SK-N-SH treated with all-trans-retinoic acid at 6 μM for 48 hours (cell line): ENCODE measurements at regions not wholly inside any gene's neighbourhood (a gene's known extent, or its start where the extent isn't known, plus 50 kb on each side); places are given as distances from the start of the nearest gene placed in this dataset.
"Not testable (repeated sequence)": the region's sequence is repeated elsewhere in the genome, so short reads cannot be mapped to it uniquely, and the experiment has no call there.

Experiments used
- ATAC-seq: fragments of 200-7000 bp; cut with Tn5 transposase; 3 replicates; pipeline ENCODE4 v1.9.1; 2020; ENCODE audit warnings: mild to moderate bottlenecking, moderate library complexity
- CREB5 ChIP-seq: fragments of 250-450 bp; sonication (Bioruptor Pico); IDR thresholded peaks from 2 replicates; pipeline ENCODE4 v1.5.1; 2020; ENCODE audit warnings: low read depth, mild to moderate bottlenecking, moderate library complexity
- CSDC2 ChIP-seq: fragments of 250-450 bp; sonication (Bioruptor Pico); IDR thresholded peaks from 2 replicates; pipeline ENCODE4 v1.5.0; 2020; ENCODE audit warnings: mild to moderate bottlenecking, moderate library complexity
- CSRNP3 ChIP-seq: fragments of 250-450 bp; sonication (Bioruptor Pico); IDR thresholded peaks from 2 replicates; pipeline ENCODE4 v1.5.1; 2021; ENCODE audit warnings: mild to moderate bottlenecking, moderate library complexity
- GLIS3 ChIP-seq: fragments of 250-450 bp; sonication (Bioruptor Pico); IDR thresholded peaks from 2 replicates; pipeline ENCODE4 v1.5.0; 2020; ENCODE audit warnings: mild to moderate bottlenecking, moderate library complexity
- ISL1 ChIP-seq: fragments of 250-450 bp; sonication (Bioruptor Pico); IDR thresholded peaks from 2 replicates; pipeline ENCODE4 v2.1.2; 2022; ENCODE audit warnings: mild to moderate bottlenecking, moderate library complexity
- OSR1 ChIP-seq: fragments of 250-450 bp; sonication (Bioruptor Pico); IDR thresholded peaks from 2 replicates; pipeline ENCODE4 v1.8.0; 2022; ENCODE audit warnings: moderate library complexity, mild to moderate bottlenecking, inconsistent platforms
- PATZ1 ChIP-seq: fragments of 250-450 bp; sonication (Bioruptor Pico); IDR thresholded peaks from 2 replicates; pipeline ENCODE4 v1.8.0; 2020; ENCODE audit warnings: mild to moderate bottlenecking, moderate library complexity, borderline replicate concordance
- POU6F1 ChIP-seq: fragments of 250-450 bp; sonication (Bioruptor Pico); IDR thresholded peaks from 2 replicates; pipeline ENCODE4 v1.8.0; 2021; ENCODE audit warnings: low read depth, mild to moderate bottlenecking, moderate library complexity, borderline replicate concordance
- PPARA ChIP-seq: fragments of 250-450 bp; sonication (Bioruptor Pico); IDR thresholded peaks from 2 replicates; pipeline ENCODE4 v1.5.0; 2020; ENCODE audit warnings: mild to moderate bottlenecking, borderline replicate concordance
- RARB ChIP-seq: fragments of 250-450 bp; sonication (Bioruptor Pico); IDR thresholded peaks from 2 replicates; pipeline ENCODE4 v1.8.0; 2021; ENCODE audit warnings: mild to moderate bottlenecking, moderate library complexity
- SNAI2 ChIP-seq: fragments of 250-450 bp; sonication (Bioruptor Pico); IDR thresholded peaks from 2 replicates; pipeline ENCODE4 v1.5.0; 2020; ENCODE audit warnings: mild to moderate bottlenecking, moderate library complexity
- TCF4 ChIP-seq: fragments of 250-450 bp; sonication (Bioruptor Pico); IDR thresholded peaks from 2 replicates; pipeline ENCODE4 v1.8.0; 2021; ENCODE audit warnings: mild to moderate bottlenecking, moderate library complexity, borderline replicate concordance
- TOX ChIP-seq: fragments of 250-450 bp; sonication (Bioruptor Pico); IDR thresholded peaks from 2 replicates; pipeline ENCODE4 v1.8.0; 2021; ENCODE audit warnings: mild to moderate bottlenecking, moderate library complexity, borderline replicate concordance
- TSHZ2 ChIP-seq: fragments of 250-450 bp; sonication (Bioruptor Pico); IDR thresholded peaks from 2 replicates; pipeline ENCODE4 v1.5.0; 2020; ENCODE audit warnings: mild to moderate bottlenecking, moderate library complexity
- ZFP30 ChIP-seq: fragments of 450-650 bp; formaldehyde crosslinking; IDR thresholded peaks from 2 replicates; pipeline ENCODE4 v1.5.0; 2022; ENCODE audit warnings: mild to moderate bottlenecking, moderate library complexity
- ZNF565 ChIP-seq: fragments of 450-650 bp; formaldehyde crosslinking; conservative IDR thresholded peaks from 2 replicates; pipeline ENCODE4 v1.5.0; 2020; ENCODE audit warnings: low read depth, mild to moderate bottlenecking, moderate library complexity
- ZNF70 ChIP-seq: fragments of 450-650 bp; formaldehyde crosslinking; IDR thresholded peaks from 2 replicates; pipeline ENCODE4 v1.5.0; 2020; ENCODE audit warnings: mild to moderate bottlenecking, moderate library complexity
- ZNF8 ChIP-seq: fragments of 450-650 bp; formaldehyde crosslinking; IDR thresholded peaks from 2 replicates; pipeline ENCODE4 v1.5.0; 2020; ENCODE audit warnings: mild to moderate bottlenecking, moderate library complexity

GRCh38 chrX:35458142-35458541, 340.0 kb upstream of the MAGEB16 start:
- ATAC-seq: no peak
- TF ChIP-seq TSHZ2 (CRISPR knock-in tag) (no peak), CREB5 (CRISPR knock-in tag) (no peak), CSDC2 (CRISPR knock-in tag) (no peak), ZNF70 (no peak), PATZ1 (no peak)

- TF ChIP-seq TOX (CRISPR knock-in tag): no peak
- TF ChIP-seq ISL1: no peak
- no peak for TF ChIP-seq CREB5 (CRISPR knock-in tag)
- TF ChIP-seq TSHZ2 (CRISPR knock-in tag): no peak
- no peak for TF ChIP-seq PPARA (CRISPR knock-in tag)
- no peak for TF ChIP-seq CSRNP3
- no peak for TF ChIP-seq RARB (CRISPR knock-in tag)
- no peak for TF ChIP-seq TCF4
- no peak for TF ChIP-seq GLIS3 (CRISPR knock-in tag)
- TF ChIP-seq SNAI2: no peak
- no peak for TF ChIP-seq ZNF8 (CRISPR knock-in tag)
- TF ChIP-seq ZFP30 (CRISPR knock-in tag): no peak
- no peak for TF ChIP-seq POU6F1 (CRISPR knock-in tag)
- no peak for TF ChIP-seq ZNF565 (CRISPR knock-in tag)
- TF ChIP-seq PATZ1: no peak
- no peak for TF ChIP-seq OSR1 (CRISPR knock-in tag)
- TF ChIP-seq ZNF70: no peak
- no peak for ATAC-seq
Observed at GRCh38 chrX:35461164-35461563, 337.0 kb upstream of the MAGEB16 start.

GRCh38 chrX:35496671-35497070, 301.5 kb upstream of the MAGEB16 start:
- not testable (repeated sequence) for ATAC-seq

- ATAC-seq: not testable (repeated sequence)
Observed at GRCh38 chrX:35497453-35497852, 300.7 kb upstream of the MAGEB16 start.
